HG03520 (cell line): ENCODE measurements at regions not wholly inside any gene's neighbourhood (a gene's known extent, or its start where the extent isn't known, plus 50 kb on each side); places are given as distances from the start of the nearest gene placed in this dataset.
A peak's percentile ranks its signal among the peaks of the same experiment; 100 is the strongest.
"Not testable (repeated sequence)": the region's sequence is repeated elsewhere in the genome, so short reads cannot be mapped to it uniquely, and the experiment has no call there.

Experiments used
- ATAC-seq: cut with Tn5 transposase; IDR thresholded peaks from one replicate; pipeline ENCODE4 v1.9.1; 2021; ENCODE audit warnings: mild to moderate bottlenecking, moderate library complexity; ENCODE audit not compliant: unreplicated experiment

- not testable (repeated sequence) for ATAC-seq
These were observed 55.9 kb upstream of the ACSM6 start for GRCh38 chr10:95137990-95138625.

DNA sequence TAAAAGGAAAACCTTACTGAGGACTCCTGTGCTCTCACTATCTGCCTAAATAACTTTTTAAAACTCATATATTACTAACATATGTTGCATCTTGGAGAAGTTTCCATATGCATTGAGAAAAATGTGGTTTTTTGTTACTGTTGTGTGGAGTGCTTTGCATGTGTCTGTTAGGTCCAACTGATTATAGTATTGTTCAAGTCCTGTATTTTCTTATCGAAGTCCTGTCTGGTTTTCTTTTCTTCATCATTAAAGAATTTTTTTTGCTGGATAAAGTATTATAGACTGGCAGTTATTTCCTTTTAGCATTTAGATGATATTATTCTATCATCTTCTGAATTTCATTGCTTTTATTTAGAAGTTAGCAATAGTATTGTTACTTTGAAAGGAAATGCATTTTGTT, 59.5 kb upstream of the ACSM6 start:
- ATAC-seq, result no peak

DNA sequence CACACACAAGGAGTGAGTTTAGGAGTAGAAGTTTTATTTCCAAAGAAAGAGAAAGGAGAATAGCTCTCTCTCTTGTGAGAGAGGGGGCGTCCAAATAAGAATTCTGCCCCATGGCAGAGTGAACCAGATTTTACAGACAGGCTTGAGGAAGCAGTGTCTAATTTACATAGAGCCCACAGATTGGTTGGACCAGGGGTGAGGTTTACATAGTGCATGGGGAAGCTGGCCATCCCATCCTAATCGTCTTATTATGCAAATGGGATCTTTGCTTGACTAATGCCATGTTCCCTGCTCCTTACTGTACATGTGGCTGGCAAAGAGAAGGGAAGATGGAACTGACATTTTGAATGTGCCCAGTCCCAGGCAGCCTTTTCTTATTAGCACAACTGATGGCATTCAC, 60.0 kb upstream of the ACSM6 start:
- ATAC-seq, result no peak

- ATAC-seq, result peak; percentile 95
These were observed 60.9 kb upstream of the ACSM6 start for GRCh38 chr10:95133016-95133752.

DNA sequence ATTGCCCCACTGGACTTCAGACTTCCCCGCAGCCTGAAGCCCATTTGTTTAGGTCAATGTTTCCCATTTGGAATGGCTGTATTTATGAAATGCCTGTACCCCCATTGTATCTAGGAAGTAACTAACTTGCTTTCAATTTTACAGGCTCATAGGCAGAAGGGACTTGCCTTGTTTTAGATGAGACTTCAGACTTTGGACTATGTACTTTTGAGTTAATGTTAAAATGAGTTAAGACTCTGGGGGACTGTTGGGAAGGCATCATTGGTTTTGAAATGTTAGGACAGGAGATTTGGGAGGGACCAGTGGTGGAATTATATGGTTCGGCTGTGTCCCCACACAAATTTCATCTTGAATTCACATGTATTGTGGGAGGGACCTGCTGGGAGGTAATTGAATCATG, 61.1 kb upstream of the CYP2C8 start:
- ATAC-seq, result not testable (repeated sequence)

- ATAC-seq, result no peak
These were observed 56.3 kb upstream of the CYP2C8 start for GRCh38 chr10:95125582-95125981.

- ATAC-seq, result no peak
These were observed 53.4 kb upstream of the CYP2C8 start for GRCh38 chr10:95122736-95123135.

DNA sequence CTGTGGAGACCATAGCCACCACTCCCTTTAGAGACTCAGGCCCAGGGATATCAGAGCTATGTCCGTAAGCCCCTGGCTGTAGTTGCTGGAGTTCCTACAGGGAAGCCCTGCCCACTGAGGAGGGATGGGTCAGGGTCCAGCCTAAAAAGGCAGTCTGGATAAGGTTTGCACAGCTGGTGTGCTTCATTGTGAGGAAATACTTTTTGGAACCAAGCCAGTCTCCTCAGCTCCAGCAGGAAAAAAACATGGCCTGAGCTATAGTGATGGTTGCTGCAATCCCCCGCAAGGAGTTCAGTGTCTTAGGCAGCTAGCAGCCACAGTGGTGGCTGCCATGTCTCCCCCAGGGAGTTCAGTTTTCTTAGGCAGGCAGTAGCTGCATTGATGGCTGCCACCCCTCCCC, 52.6 kb upstream of the CYP2C8 start:
- no peak for ATAC-seq
